Endothelial cell of umbilical vein (primary cell): ENCODE measurements at regions not wholly inside any gene's neighbourhood (a gene's known extent, or its start where the extent isn't known, plus 50 kb on each side); places are given as distances from the start of the nearest gene placed in this dataset.

Experiments used
- CTCF ChIP-seq, 2 donors: IDR thresholded peaks; 1 replicate in 1 of 2; 2 replicates in 1 of 2; pipeline ENCODE4 v1.5.1; 2011; ENCODE audit warnings: low read length in 2 of 2, mild to moderate bottlenecking in 2 of 2, moderate library complexity in 2 of 2, control low read depth in 1 of 2, inconsistent platforms in 1 of 2, low read depth in 1 of 2; ENCODE audit not compliant: insufficient read depth in 1 of 2; ENCODE audit errors: extremely low read depth in 1 of 2
- EZH2 ChIP-seq: IDR thresholded peaks from 2 replicates; pipeline ENCODE4 v1.6.1; 2012; ENCODE audit warnings: borderline replicate concordance, low read depth, mild to moderate bottlenecking, moderate library complexity, low read length, inconsistent platforms; ENCODE audit not compliant: severe bottlenecking
- FOS ChIP-seq: IDR thresholded peaks from 2 replicates; pipeline ENCODE4 v1.6.1; 2011; ENCODE audit warnings: mild to moderate bottlenecking, low read length, moderate library complexity, borderline replicate concordance; ENCODE audit not compliant: insufficient read depth
- GATA2 ChIP-seq: IDR thresholded peaks from 2 replicates; pipeline ENCODE4 v1.7.0; 2011; ENCODE audit warnings: low read depth, mild to moderate bottlenecking, moderate library complexity, mixed read lengths, low read length; ENCODE audit not compliant: insufficient read length, insufficient read depth
- JUN ChIP-seq: IDR thresholded peaks from 2 replicates; pipeline ENCODE4 v1.6.1; 2011; ENCODE audit warnings: borderline replicate concordance, low read depth; ENCODE audit not compliant: insufficient read length, insufficient read depth
- MAX ChIP-seq: IDR thresholded peaks from 2 replicates; pipeline ENCODE4 v1.6.1; 2011; ENCODE audit not compliant: insufficient read depth, insufficient read length
- MYC ChIP-seq: IDR thresholded peaks from one replicate; pipeline ENCODE4 v1.6.1; 2011; ENCODE audit warnings: mild to moderate bottlenecking, low read depth, low read length
- POLR2A ChIP-seq: IDR thresholded peaks from 2 replicates; pipeline ENCODE4 v1.6.1; 2012; ENCODE audit warnings: low read depth, mild to moderate bottlenecking, control low read depth, low read length
- POLR2AphosphoS5 ChIP-seq: IDR thresholded peaks from 2 replicates; pipeline ENCODE4 v1.6.1; 2012; ENCODE audit warnings: low read depth, mild to moderate bottlenecking, control low read depth, low read length, moderate library complexity; ENCODE audit not compliant: insufficient read depth

- TF ChIP-seq POLR2A: no peak
- TF ChIP-seq MAX: no peak
- no peak for TF ChIP-seq CTCF (IDR thresholded peaks at IDR 0.05; ENCODE audit: extremely low read depth in 1 of 2, insufficient read depth in 1 of 2, low read depth in 1 of 2, low read length in 2 of 2)
- TF ChIP-seq JUN: no peak
- no peak for TF ChIP-seq FOS
- no peak for TF ChIP-seq EZH2
- TF ChIP-seq GATA2: no peak
- TF ChIP-seq POLR2AphosphoS5: no peak
- no peak for TF ChIP-seq MYC
Observed at GRCh38 chr11:109342261-109342660, 79.7 kb upstream of the C11orf87 start.
